HCT116 (cell line): ENCODE measurements at regions not wholly inside any gene's neighbourhood (a gene's known extent, or its start where the extent isn't known, plus 50 kb on each side); places are given as distances from the start of the nearest gene placed in this dataset.

ENCODE experiments used
- ATAC-seq: fragments of 200-7000 bp; cut with Tn5 transposase; 2 replicates; pipeline ENCODE4 v1.9.1; 2020; ENCODE audit warnings: mild to moderate bottlenecking, moderate library complexity
- BruUV-seq: library from RNA; stranded (reverse); fragments of 400-500 nt; replicated peaks from 2 replicates; lab custom pipeline; 2021; lab: Mats Ljungman, UMichigan
- CTCF ChIA-PET: fragments of 300-600 bp; sonication (Branson Sonifier 250); formaldehyde crosslinking; loops from one replicate; lab custom pipeline; 2021; ENCODE audit warnings: antibody characterized with exemption; lab: Charles Lee
- POLR2A ChIA-PET: fragments of 300-600, 350-600 bp; sonication (Branson Sonifier 250); formaldehyde crosslinking; loops from one replicate; lab custom pipeline; 2021; ENCODE audit warnings: antibody characterized with exemption; lab: Charles Lee
- RAD21 ChIA-PET, 2 experiments: fragments of 300-600 bp; sonication (Branson Sonifier 250); formaldehyde crosslinking; loops; one replicate each; lab custom pipeline; 2023; ENCODE audit warnings: low total read pairs in 2 of 2; ENCODE audit not compliant: uncharacterized antibody in 2 of 2, unreplicated experiment in 2 of 2, low non-redundant PET in 1 of 2; lab: Charles Lee
- DNase-seq: peaks from one replicate; pipeline ENCODE4 v3.0.0-alpha.2; 2010; ENCODE audit warnings: low read depth, low spot score
- H2AFZ ChIP-seq: fragments of 200-600 bp; shearing (Covaris generic), sonication (generic); 2 replicates; pipeline ENCODE4 v1.6.1; 2017; ENCODE audit warnings: low read depth, mixed run types, mixed read lengths, antibody characterized with exemption, low read length; ENCODE audit not compliant: poor library complexity, severe bottlenecking
- H3K27ac ChIP-seq: 2 replicates; pipeline ENCODE4 v1.5.1; 2012; ENCODE audit warnings: low read depth, low read length
- H3K27me3 ChIP-seq: fragments of 200-600 bp; sonication (generic); 2 replicates; pipeline ENCODE4 v1.6.1; 2016; ENCODE audit warnings: mixed run types, low read length, mixed read lengths; ENCODE audit not compliant: insufficient read depth
- H3K36me3 ChIP-seq, 2 experiments: fragments of 200-500 bp in 1 of 2; fragments of 200-600 bp in 1 of 2; sonication (Bioruptor generic) in 1 of 2; sonication (generic) in 1 of 2; 2 replicates each; pipeline versions ENCODE4 v1.5.1 to v1.6.1; 2014 to 2016; ENCODE audit warnings: low read length in 2 of 2, inconsistent platforms in 1 of 2, mixed read lengths in 1 of 2, mixed run types in 1 of 2; ENCODE audit not compliant: insufficient read depth in 2 of 2, control insufficient read depth in 1 of 2
- H3K4me1 ChIP-seq, 2 experiments: fragments of 200-600 bp in 1 of 2; sonication (generic) in 1 of 2; 2 replicates each; pipeline versions ENCODE4 v1.5.1 to v1.6.1; 2012 to 2017; ENCODE audit warnings: low read length in 2 of 2, inconsistent platforms in 1 of 2, mild to moderate bottlenecking in 1 of 2, mixed read lengths in 1 of 2, mixed run types in 1 of 2, moderate library complexity in 1 of 2; ENCODE audit not compliant: insufficient read depth in 2 of 2, control insufficient read depth in 1 of 2
- H3K4me2 ChIP-seq: fragments of 200-600 bp; sonication (generic); 2 replicates; pipeline ENCODE4 v1.6.1; 2017; ENCODE audit warnings: mixed run types, low read length, mixed read lengths
- H3K4me3 ChIP-seq, 2 experiments: fragments of 200-600 bp in 1 of 2; sonication (generic) in 1 of 2; replicated peaks in 1 of 2; 2 replicates each; pipeline ENCODE4 v1.5.1; 2011 to 2016; ENCODE audit warnings: low read length in 2 of 2, control low read depth in 1 of 2, low read depth in 1 of 2, mild to moderate bottlenecking in 1 of 2, mixed read lengths in 1 of 2, mixed run types in 1 of 2
- H3K79me2 ChIP-seq: fragments of 200-600 bp; sonication (generic); 2 replicates; pipeline ENCODE4 v1.6.1; 2017; ENCODE audit warnings: mild to moderate bottlenecking, mixed run types, low read length, moderate library complexity, mixed read lengths; ENCODE audit not compliant: insufficient read depth
- H3K9ac ChIP-seq: fragments of 200-600 bp; sonication (generic); 2 replicates; pipeline ENCODE4 v1.6.1; 2016; ENCODE audit warnings: low read length, mixed read lengths
- H3K9me2 ChIP-seq: fragments of 200-600 bp; sonication (generic), shearing (Covaris generic); 2 replicates; pipeline ENCODE4 v1.6.1; 2017; ENCODE audit warnings: mixed run types, mild to moderate bottlenecking, moderate library complexity; ENCODE audit not compliant: insufficient read depth
- H3K9me3 ChIP-seq, 2 experiments: fragments of 200-500 bp in 1 of 2; fragments of 200-600 bp in 1 of 2; sonication (Bioruptor generic) in 1 of 2; sonication (generic) in 1 of 2; 2 replicates each; pipeline ENCODE4 v1.6.1; 2014 to 2017; ENCODE audit warnings: low read length in 2 of 2, mixed read lengths in 2 of 2, inconsistent platforms in 1 of 2, low read depth in 1 of 2, mild to moderate bottlenecking in 1 of 2, mixed run types in 1 of 2, moderate library complexity in 1 of 2; ENCODE audit not compliant: control insufficient read depth in 1 of 2, insufficient read depth in 1 of 2
- H4K20me1 ChIP-seq: fragments of 200-600 bp; sonication (generic), shearing (Covaris generic); 2 replicates; pipeline ENCODE4 v1.6.1; 2017; ENCODE audit warnings: mixed run types, mild to moderate bottlenecking, moderate library complexity; ENCODE audit not compliant: insufficient read depth
- EZH2phosphoT487 ChIP-seq: fragments of 200-600 bp; IDR thresholded peaks from 2 replicates; pipeline ENCODE4 v1.6.1; 2018; ENCODE audit warnings: antibody characterized with exemption, borderline replicate concordance
- JUND ChIP-seq: IDR thresholded peaks from 2 replicates; pipeline ENCODE4 v1.6.1; 2012
- POLR2A ChIP-seq: IDR thresholded peaks from 2 replicates; pipeline ENCODE4 v1.7.0; 2011; ENCODE audit warnings: borderline replicate concordance; ENCODE audit not compliant: insufficient read depth, insufficient read length; ENCODE audit errors: extremely low read depth
- SRF ChIP-seq: IDR thresholded peaks from 2 replicates; pipeline ENCODE4 v1.6.1; 2012; ENCODE audit warnings: low read depth
- YY1 ChIP-seq: IDR thresholded peaks from 2 replicates; pipeline ENCODE4 v1.6.1; 2011; ENCODE audit warnings: low read length, low read depth, moderate library complexity, mild to moderate bottlenecking; ENCODE audit not compliant: insufficient replicate concordance; ENCODE audit errors: extremely low read depth
- intact Hi-C: fragments of 100-400 bp; cut with micrococcal nuclease; formaldehyde crosslinking; loops from 2 replicates; pipeline ENCODE4 v1.10.0; 2022
- TF ChIP-seq, protein P1 (sequence below): IDR thresholded peaks from 2 replicates; pipeline ENCODE4 v1.6.1; 2012
- TF ChIP-seq, protein P2 (sequence below), 3 experiments: fragments of 200-600 bp in 1 of 3; sonication (generic) in 1 of 3; IDR thresholded peaks in 2 of 3; conservative IDR thresholded peaks in 1 of 3; 2 replicates each; pipeline ENCODE4 v1.5.1; 2012 to 2017; ENCODE audit warnings: low read depth in 2 of 3, low read length in 2 of 3, antibody characterized with exemption in 1 of 3, borderline replicate concordance in 1 of 3, control low read depth in 1 of 3, mild to moderate bottlenecking in 1 of 3, mixed read lengths in 1 of 3, mixed run types in 1 of 3, moderate library complexity in 1 of 3; ENCODE audit not compliant: insufficient read depth in 1 of 3
- TF ChIP-seq, protein P3 (sequence below): IDR thresholded peaks from 2 replicates; pipeline ENCODE4 v1.6.1; 2012; ENCODE audit warnings: low read depth
- TF ChIP-seq, protein P4 (sequence below): IDR thresholded peaks from 2 replicates; pipeline ENCODE4 v1.6.1; 2011; ENCODE audit warnings: mild to moderate bottlenecking, low read length, moderate library complexity; ENCODE audit not compliant: insufficient replicate concordance; ENCODE audit errors: extremely low read depth

DNA sequence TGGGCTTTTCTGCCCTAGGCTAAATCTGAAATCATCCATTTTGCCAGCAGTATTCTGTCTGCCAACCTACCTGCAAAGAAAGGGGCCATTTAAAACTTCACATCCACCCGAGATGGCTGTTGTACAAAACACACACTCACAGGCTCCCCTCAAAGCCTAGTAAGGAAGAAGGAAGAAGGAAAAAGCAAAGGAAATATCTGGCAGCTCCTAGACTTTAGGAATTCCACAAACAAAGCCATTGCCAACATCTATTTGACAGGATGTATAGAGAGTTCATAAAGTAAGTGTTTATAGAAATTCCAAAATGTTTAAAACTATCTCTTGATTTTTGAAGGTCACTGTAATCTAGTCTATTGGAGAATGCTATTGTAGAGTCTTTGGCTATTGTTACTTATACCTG lies 91.9 kb upstream of the THBS1 start (continued):
- TF ChIP-seq, protein P1, sequence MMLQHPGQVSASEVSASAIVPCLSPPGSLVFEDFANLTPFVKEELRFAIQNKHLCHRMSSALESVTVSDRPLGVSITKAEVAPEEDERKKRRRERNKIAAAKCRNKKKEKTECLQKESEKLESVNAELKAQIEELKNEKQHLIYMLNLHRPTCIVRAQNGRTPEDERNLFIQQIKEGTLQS: no peak
- TF ChIP-seq, protein P2, sequence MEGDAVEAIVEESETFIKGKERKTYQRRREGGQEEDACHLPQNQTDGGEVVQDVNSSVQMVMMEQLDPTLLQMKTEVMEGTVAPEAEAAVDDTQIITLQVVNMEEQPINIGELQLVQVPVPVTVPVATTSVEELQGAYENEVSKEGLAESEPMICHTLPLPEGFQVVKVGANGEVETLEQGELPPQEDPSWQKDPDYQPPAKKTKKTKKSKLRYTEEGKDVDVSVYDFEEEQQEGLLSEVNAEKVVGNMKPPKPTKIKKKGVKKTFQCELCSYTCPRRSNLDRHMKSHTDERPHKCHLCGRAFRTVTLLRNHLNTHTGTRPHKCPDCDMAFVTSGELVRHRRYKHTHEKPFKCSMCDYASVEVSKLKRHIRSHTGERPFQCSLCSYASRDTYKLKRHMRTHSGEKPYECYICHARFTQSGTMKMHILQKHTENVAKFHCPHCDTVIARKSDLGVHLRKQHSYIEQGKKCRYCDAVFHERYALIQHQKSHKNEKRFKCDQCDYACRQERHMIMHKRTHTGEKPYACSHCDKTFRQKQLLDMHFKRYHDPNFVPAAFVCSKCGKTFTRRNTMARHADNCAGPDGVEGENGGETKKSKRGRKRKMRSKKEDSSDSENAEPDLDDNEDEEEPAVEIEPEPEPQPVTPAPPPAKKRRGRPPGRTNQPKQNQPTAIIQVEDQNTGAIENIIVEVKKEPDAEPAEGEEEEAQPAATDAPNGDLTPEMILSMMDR (IDR thresholded peaks at IDR 0.05 in 2 of 3, conservative IDR thresholded peaks at IDR 0.05 in 1 of 3; ENCODE audit: borderline replicate concordance in 1 of 3, insufficient read depth in 1 of 3, low read depth in 2 of 3, low read length in 2 of 3): no peak
- TF ChIP-seq POLR2A (no peak), EZH2phosphoT487 (no peak)

DNA sequence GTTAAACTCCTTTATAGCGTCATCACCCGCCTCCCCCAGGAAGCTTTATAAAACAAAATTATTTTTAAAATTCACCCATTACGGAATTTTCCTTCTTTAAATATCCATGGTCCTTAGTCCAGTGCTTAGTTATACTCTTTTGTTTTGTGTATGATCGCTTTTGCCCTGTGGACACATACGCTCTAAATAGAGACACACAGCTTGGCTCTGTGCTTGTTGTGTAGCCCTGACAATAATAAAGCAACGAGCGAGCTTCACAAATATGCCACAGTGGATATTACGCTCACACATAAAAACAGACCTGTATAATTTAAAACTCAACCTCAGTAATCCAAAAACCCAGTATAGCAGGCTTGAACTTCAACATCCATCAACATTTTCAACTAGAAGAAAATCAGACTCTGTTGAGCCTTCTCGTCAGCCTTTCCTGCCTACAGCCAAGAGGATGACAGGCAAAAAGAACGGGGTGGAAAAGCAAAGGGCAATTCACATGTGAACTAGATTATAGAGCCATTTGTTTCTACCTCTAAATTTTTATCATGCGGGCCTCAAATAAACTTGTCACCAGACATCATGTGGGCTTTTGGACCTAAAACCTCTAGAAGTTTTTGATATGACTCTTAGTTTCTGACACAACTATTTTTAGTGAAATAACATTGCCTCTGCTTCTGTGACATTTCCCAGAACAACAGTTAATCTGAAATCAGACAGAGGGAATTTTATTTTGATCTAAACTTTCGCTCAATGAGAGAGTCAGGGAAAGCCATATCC lies 89.6 kb upstream of the THBS1 start:
- no peak for DNase-seq
- POLR2A ChIA-PET: no interaction called here
- intact Hi-C loops: no loop called here
- Histone ChIP-seq H3K9me3 (no peaks in the 10 kb centered on the region), H3K4me3 (no peak overlapping the region), H3K9me2 (no peaks in the 10 kb centered on the region), H3K9ac (no peak overlapping the region), H3K36me3 (no peaks in the 10 kb centered on the region), H4K20me1 (no peaks in the 10 kb centered on the region)
- RAD21 ChIA-PET: no interaction called here
- no peak for ATAC-seq
- CTCF ChIA-PET: no interaction called here
- TF ChIP-seq YY1 (no peak), SRF (no peak), EZH2phosphoT487 (no peak), JUND (no peak)
- TF ChIP-seq, protein P3, sequence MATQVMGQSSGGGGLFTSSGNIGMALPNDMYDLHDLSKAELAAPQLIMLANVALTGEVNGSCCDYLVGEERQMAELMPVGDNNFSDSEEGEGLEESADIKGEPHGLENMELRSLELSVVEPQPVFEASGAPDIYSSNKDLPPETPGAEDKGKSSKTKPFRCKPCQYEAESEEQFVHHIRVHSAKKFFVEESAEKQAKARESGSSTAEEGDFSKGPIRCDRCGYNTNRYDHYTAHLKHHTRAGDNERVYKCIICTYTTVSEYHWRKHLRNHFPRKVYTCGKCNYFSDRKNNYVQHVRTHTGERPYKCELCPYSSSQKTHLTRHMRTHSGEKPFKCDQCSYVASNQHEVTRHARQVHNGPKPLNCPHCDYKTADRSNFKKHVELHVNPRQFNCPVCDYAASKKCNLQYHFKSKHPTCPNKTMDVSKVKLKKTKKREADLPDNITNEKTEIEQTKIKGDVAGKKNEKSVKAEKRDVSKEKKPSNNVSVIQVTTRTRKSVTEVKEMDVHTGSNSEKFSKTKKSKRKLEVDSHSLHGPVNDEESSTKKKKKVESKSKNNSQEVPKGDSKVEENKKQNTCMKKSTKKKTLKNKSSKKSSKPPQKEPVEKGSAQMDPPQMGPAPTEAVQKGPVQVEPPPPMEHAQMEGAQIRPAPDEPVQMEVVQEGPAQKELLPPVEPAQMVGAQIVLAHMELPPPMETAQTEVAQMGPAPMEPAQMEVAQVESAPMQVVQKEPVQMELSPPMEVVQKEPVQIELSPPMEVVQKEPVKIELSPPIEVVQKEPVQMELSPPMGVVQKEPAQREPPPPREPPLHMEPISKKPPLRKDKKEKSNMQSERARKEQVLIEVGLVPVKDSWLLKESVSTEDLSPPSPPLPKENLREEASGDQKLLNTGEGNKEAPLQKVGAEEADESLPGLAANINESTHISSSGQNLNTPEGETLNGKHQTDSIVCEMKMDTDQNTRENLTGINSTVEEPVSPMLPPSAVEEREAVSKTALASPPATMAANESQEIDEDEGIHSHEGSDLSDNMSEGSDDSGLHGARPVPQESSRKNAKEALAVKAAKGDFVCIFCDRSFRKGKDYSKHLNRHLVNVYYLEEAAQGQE: no peak
- TF ChIP-seq, protein P4, sequence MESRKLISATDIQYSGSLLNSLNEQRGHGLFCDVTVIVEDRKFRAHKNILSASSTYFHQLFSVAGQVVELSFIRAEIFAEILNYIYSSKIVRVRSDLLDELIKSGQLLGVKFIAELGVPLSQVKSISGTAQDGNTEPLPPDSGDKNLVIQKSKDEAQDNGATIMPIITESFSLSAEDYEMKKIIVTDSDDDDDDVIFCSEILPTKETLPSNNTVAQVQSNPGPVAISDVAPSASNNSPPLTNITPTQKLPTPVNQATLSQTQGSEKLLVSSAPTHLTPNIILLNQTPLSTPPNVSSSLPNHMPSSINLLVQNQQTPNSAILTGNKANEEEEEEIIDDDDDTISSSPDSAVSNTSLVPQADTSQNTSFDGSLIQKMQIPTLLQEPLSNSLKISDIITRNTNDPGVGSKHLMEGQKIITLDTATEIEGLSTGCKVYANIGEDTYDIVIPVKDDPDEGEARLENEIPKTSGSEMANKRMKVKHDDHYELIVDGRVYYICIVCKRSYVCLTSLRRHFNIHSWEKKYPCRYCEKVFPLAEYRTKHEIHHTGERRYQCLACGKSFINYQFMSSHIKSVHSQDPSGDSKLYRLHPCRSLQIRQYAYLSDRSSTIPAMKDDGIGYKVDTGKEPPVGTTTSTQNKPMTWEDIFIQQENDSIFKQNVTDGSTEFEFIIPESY: no peak
- TF ChIP-seq, all 23 proteins: peak for 0
- no peaks in the 10 kb centered on the region for H3K27me3 ChIP-seq
- H3K4me1 ChIP-seq: no peaks in the 10 kb centered on the region
- H3K27ac ChIP-seq: no peak overlapping the region
- no peaks in the 10 kb centered on the region for H3K79me2 ChIP-seq
- no TSS peak for BruUV-seq
- H3K4me2 ChIP-seq: no peak overlapping the region
- H2AFZ ChIP-seq: no peak overlapping the region
